ENCODE measurements at regions not wholly inside any gene's neighbourhood (a gene's known extent, or its start where the extent isn't known, plus 50 kb on each side); places are given as distances from the start of the nearest gene placed in this dataset.

GRCh38 chr2:146324951-146325350 lies 1519.9 kb upstream of the ACVR2A start:
- no peaks in the 10 kb centered on the region for H3F3A ChIP-seq (ENCODE audit: insufficient read depth, low read depth)
- no TSS peak for BruUV-seq (replicated peaks)
- H3K4me1 ChIP-seq (replicated peaks; ENCODE audit: insufficient read depth) = no peaks in the 10 kb centered on the region
- intact Hi-C loops (cut with micrococcal nuclease; ENCODE audit: unreplicated experiment) = no loop called here
- no peaks in the 10 kb centered on the region for H3K9me3 ChIP-seq (ENCODE audit: insufficient read depth, low read depth)
- no peaks in the 10 kb centered on the region for H3K9me2 ChIP-seq (ENCODE audit: insufficient read depth)
- no peak for DNase-seq
- no peak for TF ChIP-seq EZH2 (IDR thresholded peaks at IDR 0.05; ENCODE audit: low read depth)
- TF ChIP-seq, protein P1, sequence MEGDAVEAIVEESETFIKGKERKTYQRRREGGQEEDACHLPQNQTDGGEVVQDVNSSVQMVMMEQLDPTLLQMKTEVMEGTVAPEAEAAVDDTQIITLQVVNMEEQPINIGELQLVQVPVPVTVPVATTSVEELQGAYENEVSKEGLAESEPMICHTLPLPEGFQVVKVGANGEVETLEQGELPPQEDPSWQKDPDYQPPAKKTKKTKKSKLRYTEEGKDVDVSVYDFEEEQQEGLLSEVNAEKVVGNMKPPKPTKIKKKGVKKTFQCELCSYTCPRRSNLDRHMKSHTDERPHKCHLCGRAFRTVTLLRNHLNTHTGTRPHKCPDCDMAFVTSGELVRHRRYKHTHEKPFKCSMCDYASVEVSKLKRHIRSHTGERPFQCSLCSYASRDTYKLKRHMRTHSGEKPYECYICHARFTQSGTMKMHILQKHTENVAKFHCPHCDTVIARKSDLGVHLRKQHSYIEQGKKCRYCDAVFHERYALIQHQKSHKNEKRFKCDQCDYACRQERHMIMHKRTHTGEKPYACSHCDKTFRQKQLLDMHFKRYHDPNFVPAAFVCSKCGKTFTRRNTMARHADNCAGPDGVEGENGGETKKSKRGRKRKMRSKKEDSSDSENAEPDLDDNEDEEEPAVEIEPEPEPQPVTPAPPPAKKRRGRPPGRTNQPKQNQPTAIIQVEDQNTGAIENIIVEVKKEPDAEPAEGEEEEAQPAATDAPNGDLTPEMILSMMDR (conservative IDR thresholded peaks at IDR 0.05) = no peak
- no peak overlapping the region for H3K27ac ChIP-seq
- ChIA-PET CTCF (no interaction called here), POLR2A (ENCODE audit: unreplicated experiment) (no interaction called here)
- no peak overlapping the region for H3K4me3 ChIP-seq
- H3K36me3 ChIP-seq (ENCODE audit: low read depth) = no peaks in the 10 kb centered on the region
- H3K79me2 ChIP-seq (ENCODE audit: low read depth) = no peaks in the 10 kb centered on the region
- no peaks in the 10 kb centered on the region for H3K27me3 ChIP-seq (ENCODE audit: insufficient read depth, low read depth)
- H2AFZ ChIP-seq = no peak overlapping the region
- no peak overlapping the region for H3K4me2 ChIP-seq
- no peaks in the 10 kb centered on the region for H4K20me1 ChIP-seq (ENCODE audit: insufficient read depth)

GRCh38 chr2:146323564-146323963 lies 1521.3 kb upstream of the ACVR2A start:
- Histone ChIP-seq H3F3A (ENCODE audit: insufficient read depth, low read depth) (no peaks in the 10 kb centered on the region), H3K36me3 (ENCODE audit: low read depth) (no peaks in the 10 kb centered on the region), H3K27me3 (ENCODE audit: insufficient read depth, low read depth) (no peaks in the 10 kb centered on the region), H3K4me1 (replicated peaks; ENCODE audit: insufficient read depth) (no peaks in the 10 kb centered on the region), H3K4me3 (no peak overlapping the region), H2AFZ (no peak overlapping the region), H3K4me2 (no peak overlapping the region), H4K20me1 (ENCODE audit: insufficient read depth) (no peaks in the 10 kb centered on the region), H3K79me2 (ENCODE audit: low read depth) (no peaks in the 10 kb centered on the region), H3K9me2 (ENCODE audit: insufficient read depth) (no peaks in the 10 kb centered on the region), H3K9me3 (ENCODE audit: insufficient read depth, low read depth) (no peaks in the 10 kb centered on the region), H3K27ac (no peak overlapping the region)
- no peak for DNase-seq
- intact Hi-C loops (cut with micrococcal nuclease; ENCODE audit: unreplicated experiment) = no loop called here
- TF ChIP-seq EZH2 (IDR thresholded peaks at IDR 0.05; ENCODE audit: low read depth) = no peak
- TF ChIP-seq, protein P1 (conservative IDR thresholded peaks at IDR 0.05) = no peak
- POLR2A ChIA-PET (ENCODE audit: unreplicated experiment) = no interaction called here
- BruUV-seq (replicated peaks) = no TSS peak
- CTCF ChIA-PET = no interaction called here

- Histone ChIP-seq H3K36me3 (ENCODE audit: low read depth) (no peaks in the 10 kb centered on the region), H3K4me2 (no peak overlapping the region; the same call in 1 of the 2 replicates), H2AFZ (no peak overlapping the region), H4K20me1 (ENCODE audit: insufficient read depth) (no peaks in the 10 kb centered on the region), H3K9me2 (ENCODE audit: insufficient read depth) (no peaks in the 10 kb centered on the region), H3K4me1 (replicated peaks; ENCODE audit: insufficient read depth) (no peaks in the 10 kb centered on the region), H3F3A (ENCODE audit: insufficient read depth, low read depth) (no peaks in the 10 kb centered on the region), H3K4me3 (no peak overlapping the region), H3K27ac (no peak overlapping the region), H3K79me2 (ENCODE audit: low read depth) (no peaks in the 10 kb centered on the region), H3K27me3 (ENCODE audit: insufficient read depth, low read depth) (no peaks in the 10 kb centered on the region), H3K9me3 (ENCODE audit: insufficient read depth, low read depth) (no peaks in the 10 kb centered on the region)
- ChIA-PET POLR2A (ENCODE audit: unreplicated experiment) (no interaction called here), CTCF (interaction anchor here (0.6 kb wide), 1 partner anchor 474 kb away, joined by 3 read pairs; no protein-coding TSS in a partner anchor)
- DNase-seq = no peak
- TF ChIP-seq, protein P1 (conservative IDR thresholded peaks at IDR 0.05) = no peak
- TF ChIP-seq EZH2 (IDR thresholded peaks at IDR 0.05; ENCODE audit: low read depth) = no peak
- intact Hi-C loops (cut with micrococcal nuclease; ENCODE audit: unreplicated experiment) = no loop called here
- no TSS peak for BruUV-seq (replicated peaks)
Observed at GRCh38 chr2:146321175-146321574, 1523.7 kb upstream of the ACVR2A start.
